ENCODE measurements at regions not wholly inside any gene's neighbourhood (a gene's known extent, or its start where the extent isn't known, plus 50 kb on each side); places are given as distances from the start of the nearest gene placed in this dataset.
A peak's percentile ranks its signal among the peaks of the same experiment; 100 is the strongest.

- in situ Hi-C loops (cut with MboI; ENCODE audit: low pct_ligation_motif_present in 1 of 4, low pct_unique_long_range_greater_than_20kb in 1 of 4, low sequenced_read_pairs in 3 of 4) = no loop called here
- H3K27ac ChIP-seq = no peak overlapping the region
- H3K4me1 ChIP-seq = peaks cover 0 to 12% (median 0%) of the 10 kb centered on the region in 4 donors
- intact Hi-C loops (cut with DNase I; ENCODE audit: low total_unique reads) = no loop called here
- H3K27me3 ChIP-seq = no peaks in the 10 kb centered on the region
- H3K4me3 ChIP-seq = no peak overlapping the region
- DNase-seq = no peak
- H3K9me3 ChIP-seq = no peaks in the 10 kb centered on the region
- 59 to 69% methylated on average over 7 to 8 of the region's 8 CpGs for WGBS, 2 donors (ENCODE audit: low coverage in 1 of 2)
- H3K36me3 ChIP-seq = no peaks in the 10 kb centered on the region
- TF ChIP-seq EP300 (IDR thresholded peaks at IDR 0.05; ENCODE audit: low read depth) (no peak), POLR2A (IDR thresholded peaks at IDR 0.05) (no peak), POLR2AphosphoS5 (IDR thresholded peaks at IDR 0.05) (no peak)
- TF ChIP-seq, protein P1, sequence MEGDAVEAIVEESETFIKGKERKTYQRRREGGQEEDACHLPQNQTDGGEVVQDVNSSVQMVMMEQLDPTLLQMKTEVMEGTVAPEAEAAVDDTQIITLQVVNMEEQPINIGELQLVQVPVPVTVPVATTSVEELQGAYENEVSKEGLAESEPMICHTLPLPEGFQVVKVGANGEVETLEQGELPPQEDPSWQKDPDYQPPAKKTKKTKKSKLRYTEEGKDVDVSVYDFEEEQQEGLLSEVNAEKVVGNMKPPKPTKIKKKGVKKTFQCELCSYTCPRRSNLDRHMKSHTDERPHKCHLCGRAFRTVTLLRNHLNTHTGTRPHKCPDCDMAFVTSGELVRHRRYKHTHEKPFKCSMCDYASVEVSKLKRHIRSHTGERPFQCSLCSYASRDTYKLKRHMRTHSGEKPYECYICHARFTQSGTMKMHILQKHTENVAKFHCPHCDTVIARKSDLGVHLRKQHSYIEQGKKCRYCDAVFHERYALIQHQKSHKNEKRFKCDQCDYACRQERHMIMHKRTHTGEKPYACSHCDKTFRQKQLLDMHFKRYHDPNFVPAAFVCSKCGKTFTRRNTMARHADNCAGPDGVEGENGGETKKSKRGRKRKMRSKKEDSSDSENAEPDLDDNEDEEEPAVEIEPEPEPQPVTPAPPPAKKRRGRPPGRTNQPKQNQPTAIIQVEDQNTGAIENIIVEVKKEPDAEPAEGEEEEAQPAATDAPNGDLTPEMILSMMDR (IDR thresholded peaks at IDR 0.05) = no peak
These were observed 207.4 kb upstream of the TWIST2 start for GRCh38 chr2:238640486-238640885.

- WGBS, 2 donors (ENCODE audit: low coverage in 1 of 2) = 92 to 100% methylated on average over 1 to 12 of the region's 12 CpGs
- intact Hi-C loops (cut with DNase I; ENCODE audit: low total_unique reads) = no loop called here
- no peak overlapping the region for H3K27ac ChIP-seq
- no peaks in the 10 kb centered on the region for H3K27me3 ChIP-seq
- peaks cover 0 to 20% (median 0%) of the 10 kb centered on the region in 4 donors for H3K4me1 ChIP-seq
- H3K36me3 ChIP-seq = no peaks in the 10 kb centered on the region
- TF ChIP-seq POLR2A (IDR thresholded peaks at IDR 0.05) (no peak), POLR2AphosphoS5 (IDR thresholded peaks at IDR 0.05) (no peak), EP300 (IDR thresholded peaks at IDR 0.05; ENCODE audit: low read depth) (no peak)
- TF ChIP-seq, protein P1 (IDR thresholded peaks at IDR 0.05) = no peak
- H3K4me3 ChIP-seq = no peak overlapping the region
- H3K9me3 ChIP-seq = no peaks in the 10 kb centered on the region
- no peak for DNase-seq
- in situ Hi-C loops (cut with MboI; ENCODE audit: low pct_ligation_motif_present in 1 of 4, low pct_unique_long_range_greater_than_20kb in 1 of 4, low sequenced_read_pairs in 3 of 4) = no loop called here
These were observed 204.9 kb upstream of the TWIST2 start for GRCh38 chr2:238642973-238643372.

DNA sequence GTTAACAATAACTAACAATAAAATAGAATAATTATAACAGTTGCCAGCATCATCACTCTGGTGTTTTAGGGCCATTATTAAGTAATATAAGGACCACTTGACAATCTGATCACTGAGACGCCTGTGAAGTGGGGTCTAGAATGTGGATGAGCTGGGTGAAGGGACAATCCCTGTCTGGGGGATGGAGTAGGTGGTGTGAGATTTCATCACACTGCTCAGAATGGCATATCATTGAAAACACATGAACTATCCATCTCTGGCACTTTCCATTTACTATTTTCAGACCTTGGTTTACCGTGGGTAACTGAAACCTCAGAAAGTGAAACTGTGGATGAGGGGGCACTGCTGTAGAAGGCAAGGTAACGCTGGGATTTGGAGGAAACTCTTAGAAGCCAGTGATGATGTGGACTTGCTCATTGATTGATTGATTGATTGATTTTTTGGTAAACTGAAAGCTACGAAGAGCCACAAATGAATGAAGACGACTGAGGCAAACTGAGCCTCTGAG is 204.4 kb upstream of the TWIST2 start:
- no peak for DNase-seq
- in situ Hi-C loops (cut with MboI; ENCODE audit: low pct_ligation_motif_present in 1 of 4, low pct_unique_long_range_greater_than_20kb in 1 of 4, low sequenced_read_pairs in 3 of 4) (no loop called here), intact Hi-C loops (cut with DNase I; ENCODE audit: low total_unique reads) (no loop called here)
- TF ChIP-seq EP300 (IDR thresholded peaks at IDR 0.05; ENCODE audit: low read depth) = no peak
- no peak for TF ChIP-seq POLR2AphosphoS5 (IDR thresholded peaks at IDR 0.05)
- TF ChIP-seq POLR2A (IDR thresholded peaks at IDR 0.05) = no peak
- TF ChIP-seq, protein P1 (IDR thresholded peaks at IDR 0.05) = no peak
- Histone ChIP-seq H3K4me1 (peaks cover 0 to 20% (median 0%) of the 10 kb centered on the region in 4 donors), H3K36me3 (no peaks in the 10 kb centered on the region), H3K9me3 (no peaks in the 10 kb centered on the region), H3K4me3 (no peak overlapping the region), H3K27me3 (no peaks in the 10 kb centered on the region), H3K27ac (peak overlapping the region in 3 of 4 donors; percentile 69 to 79 (median 78))
- 75 to 79% methylated on average over 5 of the region's 5 CpGs for WGBS, 2 donors (ENCODE audit: low coverage in 1 of 2)

DNA sequence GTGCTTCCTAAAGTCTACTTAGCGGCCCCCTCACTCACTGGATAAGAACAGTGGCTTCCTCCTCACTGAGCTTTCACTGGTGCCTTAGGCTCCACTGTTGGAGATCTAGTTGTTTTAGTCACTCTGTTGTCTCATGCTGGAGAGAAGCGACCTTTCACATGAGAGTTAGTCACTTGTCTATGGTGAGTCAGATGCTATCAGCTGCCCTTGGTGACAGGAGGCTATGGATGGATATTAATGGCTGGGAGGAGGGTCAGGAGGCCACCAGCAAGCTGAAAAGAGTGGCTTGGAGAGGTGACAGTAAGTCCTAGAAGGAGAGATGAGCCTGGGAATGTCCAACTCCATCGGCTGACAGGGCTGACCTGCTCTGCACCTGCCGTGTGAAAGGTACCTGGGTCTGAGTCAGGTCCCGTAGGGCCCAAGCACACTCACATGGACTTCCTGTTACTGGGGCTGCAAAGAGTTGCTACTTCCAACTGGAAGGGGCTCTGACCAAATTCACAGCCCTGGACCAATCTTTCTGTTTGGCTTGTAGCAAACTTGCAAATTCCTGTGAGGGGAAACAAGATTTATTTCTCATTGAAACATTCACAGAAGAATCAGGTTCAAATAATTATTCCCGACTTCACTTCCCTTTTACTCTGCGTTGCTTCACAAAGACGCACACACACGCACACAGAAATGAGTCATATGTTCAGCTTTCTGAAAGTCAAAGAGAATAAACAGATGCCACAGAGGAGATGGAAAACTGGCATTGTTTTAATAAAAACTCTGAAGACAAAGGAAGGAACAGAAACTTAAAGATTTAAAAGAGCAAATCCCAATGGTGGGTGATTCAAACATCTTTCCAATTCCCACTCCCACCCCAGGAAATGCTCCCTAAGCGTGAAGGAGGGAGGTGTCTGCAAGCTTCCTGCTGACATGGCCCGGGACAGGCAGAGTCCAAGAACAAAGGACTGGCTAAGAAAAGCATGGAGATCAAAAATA is 203.5 kb upstream of the TWIST2 start:
- 56 to 65% methylated on average over 4 to 11 of the region's 11 CpGs for WGBS, 2 donors (ENCODE audit: low coverage in 1 of 2)
- H3K4me1 ChIP-seq = peaks cover 0 to 20% (median 0%) of the 10 kb centered on the region in 4 donors
- in situ Hi-C loops (cut with MboI; ENCODE audit: low pct_ligation_motif_present in 1 of 4, low pct_unique_long_range_greater_than_20kb in 1 of 4, low sequenced_read_pairs in 3 of 4) (no loop called here), intact Hi-C loops (cut with DNase I; ENCODE audit: low total_unique reads) (no loop called here)
- no peak overlapping the region for H3K4me3 ChIP-seq
- no peak for DNase-seq
- no peaks in the 10 kb centered on the region for H3K36me3 ChIP-seq
- H3K27ac ChIP-seq = peak overlapping the region; percentile 58 to 79 (median 74)
- H3K9me3 ChIP-seq = no peaks in the 10 kb centered on the region
- no peaks in the 10 kb centered on the region for H3K27me3 ChIP-seq
- TF ChIP-seq POLR2AphosphoS5 (IDR thresholded peaks at IDR 0.05) = peak; percentile 57 to 84 (median 70)
- TF ChIP-seq, protein P1 (IDR thresholded peaks at IDR 0.05) = no peak

Measured in transverse colon (tissue), 4 donors.